GM23338 (cell line): ENCODE measurements at regions not wholly inside any gene's neighbourhood (a gene's known extent, or its start where the extent isn't known, plus 50 kb on each side); places are given as distances from the start of the nearest gene placed in this dataset.

ENCODE experiments used
- ATAC-seq: fragments of 200-7000 bp; cut with Tn5 transposase; 3 replicates; pipeline ENCODE4 v1.9.1; 2020
- DNase-seq: peaks from one replicate; pipeline ENCODE4 v3.0.0-alpha.2; 2015; ENCODE audit warnings: low spot score
- H2AFZ ChIP-seq: fragments of 200-600 bp; sonication (generic); 2 replicates; pipeline ENCODE4 v1.8.0; 2016; ENCODE audit warnings: antibody characterized with exemption, mild to moderate bottlenecking, moderate library complexity
- H3F3A ChIP-seq: fragments of 200-600 bp; sonication (generic); replicated peaks from 2 replicates; pipeline ENCODE4 v1.8.0; 2017; ENCODE audit warnings: antibody characterized with exemption, mixed run types, low read depth
- H3K27ac ChIP-seq: fragments of 200-600 bp; sonication (generic); 2 replicates; pipeline ENCODE4 v1.6.1; 2016; ENCODE audit warnings: low read depth
- H3K27me3 ChIP-seq: fragments of 200-600 bp; sonication (generic); 2 replicates; pipeline ENCODE4 v1.8.0; 2016; ENCODE audit warnings: mild to moderate bottlenecking, mixed run types, moderate library complexity; ENCODE audit not compliant: insufficient read depth
- H3K36me3 ChIP-seq: fragments of 200-600 bp; sonication (generic); 2 replicates; pipeline ENCODE4 v1.8.0; 2016; ENCODE audit warnings: mild to moderate bottlenecking; ENCODE audit not compliant: insufficient read depth
- H3K4me1 ChIP-seq: fragments of 200-600 bp; sonication (generic); 2 replicates; pipeline ENCODE4 v1.8.0; 2016; ENCODE audit warnings: mild to moderate bottlenecking, moderate library complexity; ENCODE audit not compliant: insufficient read depth
- H3K4me2 ChIP-seq: fragments of 200-600 bp; sonication (generic); 2 replicates; pipeline ENCODE4 v1.7.1; 2017; ENCODE audit warnings: mixed run types
- H3K4me3 ChIP-seq: fragments of 200-600 bp; sonication (generic); 2 replicates; pipeline ENCODE4 v1.6.1; 2016; ENCODE audit warnings: mixed run types
- H3K79me2 ChIP-seq: fragments of 200-600 bp; sonication (generic); replicated peaks from 2 replicates; pipeline ENCODE4 v1.8.0; 2017; ENCODE audit warnings: mild to moderate bottlenecking; ENCODE audit not compliant: insufficient read depth
- H3K9me2 ChIP-seq: fragments of 200-600 bp; sonication (generic); 2 replicates; pipeline ENCODE4 v1.8.0; 2017; ENCODE audit not compliant: insufficient read depth
- H4K20me1 ChIP-seq: fragments of 200-600 bp; sonication (generic); replicated peaks from 2 replicates; pipeline ENCODE4 v1.8.0; 2017; ENCODE audit warnings: mild to moderate bottlenecking; ENCODE audit not compliant: insufficient read depth
- H3K27ac Mint-ChIP-seq: 2 replicates; pipeline ENCODE4 v1.8.0; 2020; ENCODE audit warnings: inconsistent platforms, mild to moderate bottlenecking, moderate library complexity, mixed read lengths
- H3K27me3 Mint-ChIP-seq: 3 replicates; pipeline ENCODE4 v1.8.0; 2022; ENCODE audit warnings: low read depth, mild to moderate bottlenecking, moderate library complexity, mixed read lengths, inconsistent platforms; ENCODE audit not compliant: insufficient read depth, poor library complexity
- H3K36me3 Mint-ChIP-seq: 3 replicates; pipeline ENCODE4 v1.8.0; 2021; ENCODE audit warnings: low read depth, mild to moderate bottlenecking, inconsistent platforms, moderate library complexity, mixed read lengths
- H3K4me1 Mint-ChIP-seq: 3 replicates; pipeline ENCODE4 v1.8.0; 2020; ENCODE audit warnings: mild to moderate bottlenecking, inconsistent platforms, mixed read lengths
- H3K4me3 Mint-ChIP-seq: 3 replicates; pipeline ENCODE4 v1.8.0; 2021; ENCODE audit warnings: moderate library complexity, mild to moderate bottlenecking, inconsistent platforms, mixed read lengths
- H3K9me3 Mint-ChIP-seq: 3 replicates; pipeline ENCODE4 v1.8.0; 2020; ENCODE audit warnings: moderate library complexity, mild to moderate bottlenecking, inconsistent platforms, mixed read lengths
- CREB1 ChIP-seq: fragments of 250-450 bp; sonication (Bioruptor Pico); IDR thresholded peaks from 2 replicates; pipeline ENCODE4 v1.5.0; 2020; ENCODE audit warnings: low read depth, mild to moderate bottlenecking, moderate library complexity
- CTCF ChIP-seq, 2 experiments: fragments of 200-600 bp in 1 of 2; sonication (generic) in 1 of 2; conservative IDR thresholded peaks; 2 replicates each; pipeline versions ENCODE4 v1.5.1 to v1.6.1; 2016 to 2017; ENCODE audit warnings: antibody characterized with exemption in 2 of 2, low read depth in 2 of 2, mild to moderate bottlenecking in 2 of 2, moderate library complexity in 1 of 2
- ETS1 ChIP-seq: IDR thresholded peaks from 2 replicates; pipeline ENCODE4 v1.6.1; 2016; ENCODE audit warnings: antibody characterized with exemption
- EZH2 ChIP-seq: fragments of 200-600 bp; sonication (generic); IDR thresholded peaks from one replicate; pipeline ENCODE4 v1.8.0; 2017; ENCODE audit warnings: antibody characterized with exemption, mild to moderate bottlenecking, low read depth; ENCODE audit not compliant: unreplicated experiment
- EZH2phosphoT487 ChIP-seq: fragments of 200-600 bp; sonication (generic); IDR thresholded peaks from one replicate; pipeline ENCODE4 v1.8.1; 2018; ENCODE audit warnings: antibody characterized with exemption; ENCODE audit not compliant: unreplicated experiment
- JUNB ChIP-seq: IDR thresholded peaks from one replicate; pipeline ENCODE4 v1.6.1; 2016; ENCODE audit warnings: antibody characterized with exemption; ENCODE audit not compliant: unreplicated experiment
- NANOG ChIP-seq: IDR thresholded peaks from 2 replicates; pipeline ENCODE4 v1.6.1; 2016; ENCODE audit warnings: antibody characterized with exemption, borderline replicate concordance
- POLR2AphosphoS5 ChIP-seq: IDR thresholded peaks from 2 replicates; pipeline ENCODE4 v1.6.1; 2016; ENCODE audit warnings: antibody characterized with exemption, low read depth
- REST ChIP-seq: IDR thresholded peaks from one replicate; pipeline ENCODE4 v1.6.1; 2018; ENCODE audit warnings: antibody characterized with exemption; ENCODE audit not compliant: unreplicated experiment
- STAT1 ChIP-seq: IDR thresholded peaks from one replicate; pipeline ENCODE4 v1.6.1; 2016; ENCODE audit warnings: antibody characterized with exemption; ENCODE audit not compliant: unreplicated experiment
- ZNF114 ChIP-seq: fragments of 250-450 bp; sonication (Bioruptor Pico); IDR thresholded peaks from 2 replicates; pipeline ENCODE4 v1.5.0; 2020; ENCODE audit warnings: mild to moderate bottlenecking, moderate library complexity
- ZNF331 ChIP-seq: fragments of 250-450 bp; sonication (Bioruptor Pico); IDR thresholded peaks from 2 replicates; pipeline ENCODE4 v1.5.0; 2020; ENCODE audit warnings: low read depth, mild to moderate bottlenecking, moderate library complexity
- ZNF462 ChIP-seq: fragments of 250-450 bp; sonication (Bioruptor Pico); IDR thresholded peaks from 2 replicates; pipeline ENCODE4 v1.5.0; 2020; ENCODE audit warnings: mild to moderate bottlenecking, moderate library complexity

- H3K36me3 ChIP-seq: no peaks in the 10 kb centered on the region
- no peak overlapping the region for H3K4me2 ChIP-seq
- TF ChIP-seq ETS1 (no peak), STAT1 (no peak), EZH2phosphoT487 (no peak), JUNB (no peak), REST (no peak), NANOG (no peak), POLR2AphosphoS5 (no peak), ZNF462 (CRISPR knock-in tag) (no peak), ZNF331 (no peak), ZNF114 (CRISPR knock-in tag) (no peak), CREB1 (CRISPR knock-in tag) (no peak), CTCF (conservative IDR thresholded peaks at IDR 0.05; ENCODE audit: low read depth in 2 of 2) (no peak), EZH2 (no peak)
- no peaks in the 10 kb centered on the region for H3F3A ChIP-seq
- H2AFZ ChIP-seq: no peak overlapping the region
- Mint-ChIP-seq H3K27ac (no peak overlapping the region), H3K4me3 (no peak overlapping the region), H3K27me3 (no peaks in the 10 kb centered on the region), H3K36me3 (no peaks in the 10 kb centered on the region; the same call in 2 of the 3 replicates), H3K9me3 (no peaks in the 10 kb centered on the region), H3K4me1 (peaks cover 9% of the 10 kb centered on the region; the same call in 2 of the 3 replicates)
- no peaks in the 10 kb centered on the region for H4K20me1 ChIP-seq
- no peak overlapping the region for H3K27ac ChIP-seq
- DNase-seq (no peak), ATAC-seq (no peak)
- H3K4me1 ChIP-seq: peaks cover 7% of the 10 kb centered on the region; the same call in 1 of the 2 replicates
- no peaks in the 10 kb centered on the region for H3K79me2 ChIP-seq
- no peaks in the 10 kb centered on the region for H3K27me3 ChIP-seq
- no peak overlapping the region for H3K4me3 ChIP-seq
- H3K9me2 ChIP-seq: 0 out of 2 replicates have a peak, but pooled peaks cover 11% of the 10 kb centered on the region
These were observed 63.3 kb upstream of the GHITM start for GRCh38 chr10:84076047-84076388.
